ENCODE measurements at regions not wholly inside any gene's neighbourhood (a gene's known extent, or its start where the extent isn't known, plus 50 kb on each side); places are given as distances from the start of the nearest gene placed in this dataset.
"Not testable (repeated sequence)": the region's sequence is repeated elsewhere in the genome, so short reads cannot be mapped to it uniquely, and the experiment has no call there.

DNA sequence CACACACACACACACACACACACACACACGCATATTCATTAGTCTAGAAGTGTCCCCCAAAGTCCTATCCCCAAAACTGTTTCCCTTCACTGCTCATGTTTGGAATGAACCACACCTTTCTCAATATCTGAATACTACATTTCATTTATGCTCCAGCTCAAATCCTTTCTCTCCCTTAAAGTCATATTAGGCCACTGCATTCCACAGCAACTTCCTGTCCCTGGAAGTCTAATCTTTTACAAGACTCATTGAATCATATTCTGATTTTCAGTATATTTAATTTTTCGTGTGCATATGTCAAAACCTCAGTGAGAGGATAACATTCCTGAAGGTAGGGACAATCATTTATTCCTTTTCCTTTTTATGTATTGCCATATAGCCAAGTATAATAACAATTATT, 155.6 kb upstream of the LMNTD1 start:
- intact Hi-C loops (cut with DNase I) = no loop called here
- WGBS, 2 donors = 72 to 78% methylated on average over 2 of the region's 2 CpGs
- no peak for TF ChIP-seq CTCF (IDR thresholded peaks at IDR 0.05)
- H3K4me3 ChIP-seq = no peak overlapping the region
- no peaks in the 10 kb centered on the region for H3K27me3 ChIP-seq
- DNase-seq (no peak), ATAC-seq (no peak)
- peaks cover 0 to 33% (median 4%) of the 10 kb centered on the region in 11 donors for H3K9me3 ChIP-seq
- no peak overlapping the region for H3K27ac ChIP-seq
- H3K4me1 ChIP-seq = no peaks in the 10 kb centered on the region
- H3K36me3 ChIP-seq = no peaks in the 10 kb centered on the region

GRCh38 chr12:25710128-25710527, 157.0 kb upstream of the LMNTD1 start:
- Histone ChIP-seq H3K36me3 (no peaks in the 10 kb centered on the region), H3K27ac (no peak overlapping the region), H3K4me1 (no peaks in the 10 kb centered on the region), H3K9me3 (peaks cover 0 to 33% (median 4%) of the 10 kb centered on the region in 11 donors), H3K4me3 (no peak overlapping the region), H3K27me3 (no peaks in the 10 kb centered on the region)
- no peak for TF ChIP-seq CTCF (IDR thresholded peaks at IDR 0.05)
- no peak for ATAC-seq
- intact Hi-C loops (cut with DNase I) = no loop called here
- 62 to 75% methylated on average over 2 of the region's 2 CpGs for WGBS, 2 donors
- no peak for DNase-seq

DNA sequence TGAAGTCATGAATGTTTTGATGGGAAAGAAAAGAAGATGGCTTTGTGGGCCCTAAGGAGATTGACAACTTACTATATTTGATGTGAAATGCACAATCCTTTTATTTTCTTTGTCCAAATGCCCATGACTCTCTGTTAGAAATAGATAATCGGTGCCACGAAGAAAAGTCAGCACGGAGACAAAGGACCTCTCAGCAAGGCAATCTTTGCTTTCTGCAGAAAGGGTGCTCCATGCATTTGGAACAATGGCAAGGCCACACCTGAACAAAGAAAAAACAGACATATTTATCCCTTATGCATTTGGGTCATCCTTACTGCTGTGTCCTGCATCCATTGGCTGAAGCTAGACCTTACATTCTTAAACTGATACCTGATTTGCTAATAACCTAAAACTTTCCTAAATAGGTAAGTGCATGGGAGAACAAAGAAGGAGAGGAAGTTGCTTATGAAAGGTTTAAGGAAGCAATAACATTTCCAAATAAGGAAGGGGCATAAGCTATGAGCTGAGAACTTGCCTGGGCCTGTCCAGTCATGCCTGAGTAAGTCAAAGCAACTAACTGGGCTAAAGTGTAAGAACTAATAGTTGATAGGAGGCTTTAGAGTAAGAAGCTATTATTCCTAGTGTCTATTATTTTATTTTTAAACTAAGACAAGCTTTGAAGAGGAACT, 158.0 kb upstream of the LMNTD1 start:
- DNase-seq; ATAC-seq; H3K4me3 ChIP-seq; H3K36me3 ChIP-seq; intact Hi-C loops (cut with DNase I); H3K27ac ChIP-seq; H3K27me3 ChIP-seq; H3K4me1 ChIP-seq: not testable (repeated sequence)
- peaks cover 0 to 32% (median 4%) of the 10 kb centered on the region in 11 donors for H3K9me3 ChIP-seq
- 95 to 96% methylated on average over 3 of the region's 3 CpGs for WGBS, 2 donors

DNA sequence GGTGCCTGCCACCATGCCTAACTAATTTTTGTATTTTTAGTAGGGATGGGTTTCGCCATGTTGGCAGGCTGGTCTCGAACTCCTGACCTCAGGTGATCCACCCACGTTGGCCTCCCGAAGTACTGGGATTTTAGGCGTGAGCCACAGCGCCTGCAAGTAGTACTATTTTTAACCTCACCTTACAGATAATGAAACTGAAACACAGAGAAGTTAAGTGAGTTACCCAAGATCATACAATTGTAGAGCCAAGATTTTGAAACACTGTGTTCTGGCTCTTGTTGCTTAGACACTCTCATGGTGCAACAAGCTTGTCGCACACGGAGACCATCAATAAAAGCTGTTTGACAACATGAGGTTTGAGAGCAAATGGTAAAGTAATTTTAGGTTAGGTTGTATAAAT, 159.1 kb upstream of the LMNTD1 start:
- Histone ChIP-seq H3K36me3 (no peaks in the 10 kb centered on the region), H3K9me3 (peaks cover 0 to 21% (median 3%) of the 10 kb centered on the region in 11 donors), H3K4me3 (no peak overlapping the region), H3K27me3 (no peaks in the 10 kb centered on the region), H3K27ac (no peak overlapping the region), H3K4me1 (no peaks in the 10 kb centered on the region)
- ATAC-seq (no peak), DNase-seq (no peak)
- intact Hi-C loops (cut with DNase I) = no loop called here
- no peak for TF ChIP-seq CTCF (IDR thresholded peaks at IDR 0.05)
- WGBS, 2 donors = 90 to 92% methylated on average over 8 of the region's 8 CpGs

DNA sequence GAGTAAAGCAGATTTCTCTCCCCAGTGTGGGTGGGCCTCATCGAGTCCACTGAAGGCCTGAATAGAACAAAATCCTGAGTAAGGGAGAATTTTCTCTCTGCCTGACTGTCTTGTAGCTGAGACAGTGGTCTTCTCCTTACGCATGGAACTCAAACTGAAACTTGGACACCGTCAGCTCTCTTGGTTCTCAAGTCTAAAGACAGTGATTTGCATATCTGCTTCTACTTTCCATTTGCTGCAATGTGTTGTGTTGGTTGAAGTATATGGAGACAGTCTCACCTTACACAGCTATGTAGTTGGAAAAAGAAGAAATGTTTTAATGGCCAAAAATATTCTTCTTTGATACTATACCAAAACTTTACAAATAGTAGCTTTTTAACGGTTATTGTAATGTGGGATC, 160.2 kb upstream of the LMNTD1 start:
- no peak for TF ChIP-seq CTCF (IDR thresholded peaks at IDR 0.05)
- ATAC-seq = no peak
- no peak overlapping the region for H3K4me3 ChIP-seq
- H3K27me3 ChIP-seq = peaks cover 0 to 8% (median 0%) of the 10 kb centered on the region in 7 donors
- no peak for DNase-seq
- H3K27ac ChIP-seq = no peak overlapping the region
- WGBS, 2 donors = 90% methylated on average over 4 of the region's 4 CpGs
- H3K4me1 ChIP-seq = no peaks in the 10 kb centered on the region
- intact Hi-C loops (cut with DNase I) = no loop called here
- peaks cover 0 to 15% (median 3%) of the 10 kb centered on the region in 11 donors for H3K9me3 ChIP-seq
- H3K36me3 ChIP-seq = no peaks in the 10 kb centered on the region
